Loucy (cell line): ENCODE measurements at regions not wholly inside any gene's neighbourhood (a gene's known extent, or its start where the extent isn't known, plus 50 kb on each side); places are given as distances from the start of the nearest gene placed in this dataset.

ENCODE experiments used
- CTCF ChIP-seq: fragments of 200-600 bp; sonication (generic); conservative IDR thresholded peaks from 2 replicates; pipeline ENCODE4 v1.5.1; 2014; ENCODE audit warnings: mild to moderate bottlenecking, antibody characterized with exemption, low read length
- EZH2phosphoT487 ChIP-seq: fragments of 200-600 bp; IDR thresholded peaks from 2 replicates; pipeline ENCODE4 v1.6.1; 2018; ENCODE audit warnings: antibody characterized with exemption, mild to moderate bottlenecking, moderate library complexity, borderline replicate concordance

- no peak for TF ChIP-seq CTCF
- TF ChIP-seq EZH2phosphoT487, result no peak
Observed at GRCh38 chr14:42624980-42625761, 1018.5 kb downstream of the LRFN5 start.
